ENCODE measurements at regions not wholly inside any gene's neighbourhood (a gene's known extent, or its start where the extent isn't known, plus 50 kb on each side); places are given as distances from the start of the nearest gene placed in this dataset.

- TF ChIP-seq SP1 (IDR thresholded peaks at IDR 0.05) (no peak), CTCF (IDR thresholded peaks at IDR 0.05; ENCODE audit: low read depth, low read length, missing input control) (no peak), TAF1 (conservative IDR thresholded peaks at IDR 0.05) (no peak)
These were observed 197.0 kb upstream of the FKBP1C start for GRCh38 chr6:63014290-63014689.
